HepG2 (cell line): ENCODE measurements at regions not wholly inside any gene's neighbourhood (a gene's known extent, or its start where the extent isn't known, plus 50 kb on each side); places are given as distances from the start of the nearest gene placed in this dataset.

Experiments used
- ATAC-seq: fragments of 200-7000 bp; cut with Tn5 transposase; 3 replicates; pipeline ENCODE4 v1.9.1; 2020; ENCODE audit warnings: mild to moderate bottlenecking, moderate library complexity
- BruUV-seq: library from RNA; stranded (reverse); fragments of 400-500 nt; replicated peaks from 2 replicates; lab custom pipeline; 2021; lab: Mats Ljungman, UMichigan
- CTCF ChIA-PET: fragments of 300-600 bp; formaldehyde crosslinking; extraction: SDS; loops from one replicate; lab custom pipeline; 2021; ENCODE audit warnings: low total read pairs, inconsistent platforms, low intra/inter-chr PET ratio; lab: Yijun Ruan, JAX
- POLR2A ChIA-PET: fragments of 350-600 bp; sonication (Branson Sonifier 250); formaldehyde crosslinking; loops from one replicate; lab custom pipeline; 2020; ENCODE audit warnings: antibody characterized with exemption, inconsistent platforms; lab: Yijun Ruan, JAX
- DNase-seq: peaks from one replicate; pipeline ENCODE4 v3.0.0-alpha.2; 2015; ENCODE audit warnings: low spot score
- FAIRE-seq: peaks from 3 replicates; lab custom pipeline; 2011; peaks lifted over from hg19 to GRCh38; lab: Jason Lieb, UNC
- H2AFZ ChIP-seq: one replicate; pipeline ENCODE4 v1.6.1; 2011; ENCODE audit warnings: low read length, inconsistent platforms
- H3K27ac ChIP-seq: fragments of 300-600 bp; 3 replicates; pipeline ENCODE4 v1.8.0; 2011; ENCODE audit warnings: mixed run types, mild to moderate bottlenecking, mixed read lengths, low read length, inconsistent platforms; ENCODE audit not compliant: insufficient read depth; ENCODE audit errors: extremely low read length
- H3K27me3 ChIP-seq, 2 experiments: fragments of 200-600 bp in 1 of 2; 2 replicates in 1 of 2; 3 replicates in 1 of 2; pipeline versions ENCODE4 v1.6.0 to v1.8.0; 2011; ENCODE audit warnings: low read length in 2 of 2, mild to moderate bottlenecking in 2 of 2, moderate library complexity in 2 of 2, inconsistent platforms in 1 of 2; ENCODE audit not compliant: insufficient read depth in 2 of 2, control insufficient read depth in 1 of 2
- H3K36me3 ChIP-seq, 2 experiments: fragments of 200-600 bp in 1 of 2; replicated peaks in 1 of 2; 2 replicates in 1 of 2; 3 replicates in 1 of 2; pipeline versions ENCODE4 v1.5.1 to v1.8.0; 2011; ENCODE audit warnings: low read length in 2 of 2, inconsistent platforms in 1 of 2; ENCODE audit not compliant: insufficient read depth in 2 of 2, control insufficient read depth in 1 of 2
- H3K4me1 ChIP-seq: 2 replicates; pipeline ENCODE4 v1.5.1; 2012; ENCODE audit warnings: low read length, inconsistent platforms; ENCODE audit not compliant: insufficient read depth
- H3K4me2 ChIP-seq: 2 replicates; pipeline ENCODE4 v1.6.0; 2011; ENCODE audit warnings: low read depth, low read length, inconsistent platforms
- H3K4me3 ChIP-seq, 3 experiments: fragments of 200-600 bp in 1 of 3; sonication (generic), shearing (Covaris generic) in 1 of 3; replicated peaks in 1 of 3; 2 replicates each; pipeline ENCODE4 v1.5.1; 2011 to 2016; ENCODE audit warnings: low read length in 3 of 3, inconsistent platforms in 2 of 3, low read depth in 2 of 3, mild to moderate bottlenecking in 2 of 3, control low read depth in 1 of 3, mixed read lengths in 1 of 3; ENCODE audit not compliant: insufficient read depth in 1 of 3
- H3K79me2 ChIP-seq: one replicate; pipeline ENCODE4 v1.6.1; 2011; ENCODE audit warnings: low read length, inconsistent platforms; ENCODE audit not compliant: insufficient read depth
- H3K9ac ChIP-seq: 2 replicates; pipeline ENCODE4 v1.6.0; 2011; ENCODE audit warnings: mild to moderate bottlenecking, low read depth, low read length, inconsistent platforms; ENCODE audit not compliant: insufficient read depth
- H3K9me3 ChIP-seq: 2 replicates; pipeline ENCODE4 v1.5.1; 2012; ENCODE audit warnings: mild to moderate bottlenecking, low read length
- H4K20me1 ChIP-seq: 2 replicates; pipeline ENCODE4 v1.6.0; 2011; ENCODE audit warnings: inconsistent platforms, mild to moderate bottlenecking, low read length, moderate library complexity; ENCODE audit not compliant: insufficient read depth
- ARID4A ChIP-seq: sonication (generic); formaldehyde crosslinking; IDR thresholded peaks from 2 replicates; pipeline ENCODE4 v1.5.0; 2020; ENCODE audit warnings: mild to moderate bottlenecking, missing genetic modification reagents, borderline replicate concordance
- FOXO1 ChIP-seq: sonication (generic); formaldehyde crosslinking; IDR thresholded peaks from 2 replicates; pipeline ENCODE4 v1.4.0; 2020; ENCODE audit warnings: missing genetic modification reagents
- KAT7 ChIP-seq: IDR thresholded peaks from 2 replicates; pipeline ENCODE4 v1.6.1; 2018; ENCODE audit warnings: borderline replicate concordance, missing compliant biosample characterization
- KDM2A ChIP-seq: sonication (generic); formaldehyde crosslinking; IDR thresholded peaks from 2 replicates; pipeline ENCODE4 v1.4.0; 2020; ENCODE audit warnings: low read depth, missing genetic modification reagents, borderline replicate concordance
- MYNN ChIP-seq: sonication (generic); formaldehyde crosslinking; IDR thresholded peaks from 2 replicates; pipeline ENCODE4 v1.4.0; 2020; ENCODE audit warnings: mild to moderate bottlenecking, low read depth, missing genetic modification reagents
- POGZ ChIP-seq: sonication (generic); formaldehyde crosslinking; IDR thresholded peaks from 2 replicates; pipeline ENCODE4 v1.4.0; 2020; ENCODE audit warnings: mild to moderate bottlenecking, missing genetic modification reagents
- ZEB1 ChIP-seq: IDR thresholded peaks from 2 replicates; pipeline ENCODE4 v1.6.1; 2012; ENCODE audit warnings: mild to moderate bottlenecking, low read depth, inconsistent platforms; ENCODE audit not compliant: insufficient replicate concordance
- ZNF142 ChIP-seq: sonication (generic); formaldehyde crosslinking; IDR thresholded peaks from 2 replicates; pipeline ENCODE4 v1.4.0; 2020; ENCODE audit warnings: missing genetic modification reagents
- ZNF18 ChIP-seq: sonication (generic); formaldehyde crosslinking; IDR thresholded peaks from 2 replicates; pipeline ENCODE4 v1.8.0; 2022; ENCODE audit warnings: mild to moderate bottlenecking, missing genetic modification reagents; ENCODE audit not compliant: insufficient replicate concordance
- ZXDC ChIP-seq: sonication (generic); formaldehyde crosslinking; IDR thresholded peaks from 2 replicates; pipeline ENCODE4 v1.5.0; 2020; ENCODE audit warnings: mild to moderate bottlenecking, missing genetic modification reagents
- WGBS: methylation state at CpG from one replicate; pipeline ENCODE4 v1.1.6; 2017; ENCODE audit warnings: low lambda C conversion rate; 5-methylcytosine and 5-hydroxymethylcytosine counted together
- in situ Hi-C: cut with HindIII; loops from 2 replicates; pipeline ENCODE4 v1.10.0; 2017; ENCODE audit warnings: low pct_unique_long_range_greater_than_20kb; ENCODE audit not compliant: extremely low pct_ligation_motif_present
- intact Hi-C: fragments of 100-400 bp; cut with micrococcal nuclease; formaldehyde crosslinking; loops from one replicate; pipeline ENCODE4 v1.10.0; 2022; ENCODE audit not compliant: unreplicated experiment

- Histone ChIP-seq H3K27me3 (no peaks in the 10 kb centered on the region), H3K27ac (no peak overlapping the region), H2AFZ (no peak overlapping the region), H4K20me1 (no peaks in the 10 kb centered on the region), H3K36me3 (no peaks in the 10 kb centered on the region), H3K9me3 (peaks cover 8% of the 10 kb centered on the region; the same call in 1 of the 2 replicates), H3K4me2 (no peak overlapping the region), H3K4me3 (no peak overlapping the region), H3K9ac (no peak overlapping the region), H3K79me2 (no peaks in the 10 kb centered on the region), H3K4me1 (no peaks in the 10 kb centered on the region)
- intact Hi-C loops (no loop called here), in situ Hi-C loops (no loop called here)
- DNase-seq (no peak), FAIRE-seq (no peak), ATAC-seq (no peak)
- TF ChIP-seq KAT7 (CRISPR knock-in tag) (no peak), KDM2A (CRISPR knock-in tag) (no peak), ZNF18 (CRISPR knock-in tag) (no peak), POGZ (no peak), ZNF142 (CRISPR knock-in tag) (no peak), ZEB1 (no peak), ARID4A (CRISPR knock-in tag) (no peak), ZXDC (CRISPR knock-in tag) (no peak), FOXO1 (CRISPR knock-in tag) (no peak), MYNN (no peak)
- no TSS peak for BruUV-seq
- ChIA-PET CTCF (no interaction called here), POLR2A (no interaction called here)
- 20% methylated on average over 2 of the region's 2 CpGs for WGBS
Observed at GRCh38 chr3:103047640-103048039, 612.8 kb downstream of the ZPLD1 start.
